HFFc6 (cell line): ENCODE measurements at regions not wholly inside any gene's neighbourhood (a gene's known extent, or its start where the extent isn't known, plus 50 kb on each side); places are given as distances from the start of the nearest gene placed in this dataset.

Experiments
- DNase-seq: peaks from one replicate; pipeline ENCODE4 v3.0.0-alpha.2; 2018
- H3K27ac Mint-ChIP-seq: 2 replicates; pipeline ENCODE4 v1.8.0; 2020; ENCODE audit warnings: mild to moderate bottlenecking, mixed read lengths
- H3K27me3 Mint-ChIP-seq: 2 replicates; pipeline ENCODE4 v1.8.0; 2021; ENCODE audit warnings: mild to moderate bottlenecking, moderate library complexity, mixed read lengths; ENCODE audit not compliant: insufficient read depth
- H3K36me3 Mint-ChIP-seq: 2 replicates; pipeline ENCODE4 v1.8.0; 2021; ENCODE audit warnings: low read depth, mixed read lengths
- H3K4me1 Mint-ChIP-seq: 2 replicates; pipeline ENCODE4 v1.8.0; 2020; ENCODE audit warnings: low read depth, mixed read lengths
- H3K4me3 Mint-ChIP-seq: 2 replicates; pipeline ENCODE4 v1.8.0; 2020; ENCODE audit warnings: mild to moderate bottlenecking, moderate library complexity, mixed read lengths
- H3K9me3 Mint-ChIP-seq: 2 replicates; pipeline ENCODE4 v1.8.0; 2020; ENCODE audit warnings: mild to moderate bottlenecking, mixed read lengths
- CTCF ChIP-seq: fragments of 200-600 bp; sonication (generic); IDR thresholded peaks from 2 replicates; pipeline ENCODE4 v1.5.0; 2021; ENCODE audit warnings: antibody characterized with exemption, mild to moderate bottlenecking

- no peak for TF ChIP-seq CTCF
- H3K36me3 Mint-ChIP-seq: no peaks in the 10 kb centered on the region; the same call in 1 of the 2 replicates
- DNase-seq: no peak
- peaks cover 3% of the 10 kb centered on the region; the same call in 1 of the 2 replicates for H3K27me3 Mint-ChIP-seq
- H3K27ac Mint-ChIP-seq: peak overlapping the region; percentile 4; the same call in 1 of the 2 replicates
- peaks cover 30% of the 10 kb centered on the region for H3K4me1 Mint-ChIP-seq
- no peak overlapping the region; the same call in 1 of the 2 replicates for H3K4me3 Mint-ChIP-seq
- H3K9me3 Mint-ChIP-seq: no peaks in the 10 kb centered on the region
Observed at GRCh38 chr11:28983780-28984179, 875.6 kb downstream of the METTL15 start.

- no peaks in the 10 kb centered on the region for H3K27me3 Mint-ChIP-seq
- no peaks in the 10 kb centered on the region for H3K9me3 Mint-ChIP-seq
- no peak for TF ChIP-seq CTCF
- DNase-seq: no peak
- H3K27ac Mint-ChIP-seq: no peak overlapping the region; the same call in 1 of the 2 replicates
- peaks cover 37% of the 10 kb centered on the region for H3K4me1 Mint-ChIP-seq
- H3K36me3 Mint-ChIP-seq: no peaks in the 10 kb centered on the region; the same call in 1 of the 2 replicates
- H3K4me3 Mint-ChIP-seq: peak overlapping the region; percentile 4; the same call in 1 of the 2 replicates
Observed at GRCh38 chr11:28981381-28981780, 873.2 kb downstream of the METTL15 start.

GRCh38 chr11:28976801-28977145 lies 868.6 kb downstream of the METTL15 start:
- Mint-ChIP-seq H3K27me3 (no peaks in the 10 kb centered on the region), H3K4me3 (peak overlapping the region; percentile 73), H3K4me1 (peaks cover 50% of the 10 kb centered on the region), H3K9me3 (no peaks in the 10 kb centered on the region), H3K27ac (peak overlapping the region; percentile 95; the same call in 1 of the 2 replicates), H3K36me3 (no peaks in the 10 kb centered on the region; the same call in 1 of the 2 replicates)
- TF ChIP-seq CTCF: no peak
- no peak for DNase-seq

- DNase-seq: no peak
- H3K36me3 Mint-ChIP-seq: no peaks in the 10 kb centered on the region; the same call in 1 of the 2 replicates
- peak overlapping the region; percentile 95 for H3K27ac Mint-ChIP-seq
- H3K4me1 Mint-ChIP-seq: peaks cover 48% of the 10 kb centered on the region
- TF ChIP-seq CTCF: no peak
- H3K4me3 Mint-ChIP-seq: peak overlapping the region; percentile 73
- H3K27me3 Mint-ChIP-seq: no peaks in the 10 kb centered on the region
- no peaks in the 10 kb centered on the region for H3K9me3 Mint-ChIP-seq
Observed at GRCh38 chr11:28976012-28976800, 868.0 kb downstream of the METTL15 start.

- TF ChIP-seq CTCF: no peak
- H3K27me3 Mint-ChIP-seq: no peaks in the 10 kb centered on the region
- peak overlapping the region; percentile 38; the same call in 1 of the 2 replicates for H3K27ac Mint-ChIP-seq
- DNase-seq: no peak
- no peak overlapping the region for H3K4me3 Mint-ChIP-seq
- H3K9me3 Mint-ChIP-seq: peaks cover 12% of the 10 kb centered on the region; the same call in 1 of the 2 replicates
- H3K4me1 Mint-ChIP-seq: peaks cover 68% of the 10 kb centered on the region
- H3K36me3 Mint-ChIP-seq: peaks cover 12% of the 10 kb centered on the region
Observed at GRCh38 chr11:28969832-28970231, 861.6 kb downstream of the METTL15 start.
